GM19468 (cell line): ENCODE measurements at regions not wholly inside any gene's neighbourhood (a gene's known extent, or its start where the extent isn't known, plus 50 kb on each side); places are given as distances from the start of the nearest gene placed in this dataset.
"Not testable (repeated sequence)": the region's sequence is repeated elsewhere in the genome, so short reads cannot be mapped to it uniquely, and the experiment has no call there.

Experiments
- ATAC-seq: cut with Tn5 transposase; IDR thresholded peaks from one replicate; pipeline ENCODE4 v1.9.1; 2021; ENCODE audit warnings: mild to moderate bottlenecking, moderate library complexity, moderate number of reproducible peaks; ENCODE audit not compliant: unreplicated experiment; ENCODE audit errors: extremely low read depth

GRCh38 chr2:16416651-16417050, 249.0 kb downstream of the CYRIA start:
- ATAC-seq: no peak

GRCh38 chr2:16415861-16416260, 249.8 kb downstream of the CYRIA start:
- ATAC-seq: not testable (repeated sequence)

- no peak for ATAC-seq
Measured at GRCh38 chr2:16413947-16414346, 251.7 kb downstream of the CYRIA start.

GRCh38 chr2:16413285-16413684, 252.3 kb downstream of the CYRIA start:
- no peak for ATAC-seq

- no peak for ATAC-seq
Measured at GRCh38 chr2:16412321-16413030, 253.2 kb downstream of the CYRIA start.

- no peak for ATAC-seq
Measured at GRCh38 chr2:16411788-16412187, 253.8 kb downstream of the CYRIA start.

- ATAC-seq: no peak
Measured at GRCh38 chr2:16409849-16410248, 255.8 kb downstream of the CYRIA start.

GRCh38 chr2:16409006-16409390, 256.6 kb downstream of the CYRIA start:
- ATAC-seq: no peak

GRCh38 chr2:16408331-16409005, 257.2 kb downstream of the CYRIA start:
- ATAC-seq: no peak

- no peak for ATAC-seq
Measured at GRCh38 chr2:16407358-16407757, 258.3 kb downstream of the CYRIA start.

GRCh38 chr2:16406496-16407289, 258.9 kb downstream of the CYRIA start:
- no peak for ATAC-seq

- no peak for ATAC-seq
Measured at GRCh38 chr2:16405551-16405950, 260.1 kb downstream of the CYRIA start.

GRCh38 chr2:16404551-16405300, 260.9 kb downstream of the CYRIA start:
- ATAC-seq: no peak

- ATAC-seq: no peak
Measured at GRCh38 chr2:16404146-16404545, 261.5 kb downstream of the CYRIA start.

- no peak for ATAC-seq
Measured at GRCh38 chr2:16402891-16403290, 262.7 kb downstream of the CYRIA start.

- no peak for ATAC-seq
Measured at GRCh38 chr2:16401761-16402300, 263.8 kb downstream of the CYRIA start.

- no peak for ATAC-seq
Measured at GRCh38 chr2:16400127-16400623, 265.5 kb downstream of the CYRIA start.

- ATAC-seq: no peak
Measured at GRCh38 chr2:16398486-16399043, 267.1 kb downstream of the CYRIA start.

GRCh38 chr2:16397681-16398475, 267.8 kb downstream of the CYRIA start:
- no peak for ATAC-seq
